K562 (cell line): ENCODE measurements at regions not wholly inside any gene's neighbourhood (a gene's known extent, or its start where the extent isn't known, plus 50 kb on each side); places are given as distances from the start of the nearest gene placed in this dataset.

Source experiments
- CREB1 ChIP-seq, 2 experiments: sonication (generic) in 1 of 2; formaldehyde crosslinking in 1 of 2; IDR thresholded peaks; 2 replicates each; pipeline versions ENCODE4 v1.6.1 to v1.8.0; 2012 to 2022; ENCODE audit warnings: inconsistent platforms in 1 of 2, mild to moderate bottlenecking in 1 of 2, missing genetic modification reagents in 1 of 2, moderate library complexity in 1 of 2
- GTF2B ChIP-seq: IDR thresholded peaks from 2 replicates; pipeline ENCODE4 v1.6.1; 2011; ENCODE audit not compliant: insufficient read length; ENCODE audit errors: extremely low read depth
- HDAC6 ChIP-seq: IDR thresholded peaks from 2 replicates; pipeline ENCODE4 v1.6.1; 2012; ENCODE audit warnings: low read depth, mild to moderate bottlenecking, control low read depth, inconsistent platforms, low read length, moderate library complexity
- HMG20A ChIP-seq: fragments of 450-650 bp; formaldehyde crosslinking; conservative IDR thresholded peaks from 2 replicates; pipeline ENCODE4 v1.4.0; 2020; ENCODE audit warnings: mild to moderate bottlenecking, mixed read lengths
- MCM2 ChIP-seq: fragments of 450-650 bp; IDR thresholded peaks from 2 replicates; pipeline ENCODE4 v1.6.1; 2017; ENCODE audit warnings: low read depth, mild to moderate bottlenecking
- NUFIP1 ChIP-seq: fragments of 450-650 bp; IDR thresholded peaks from 2 replicates; pipeline ENCODE4 v1.6.1; 2018; ENCODE audit not compliant: partially characterized antibody
- RBFOX2 ChIP-seq: fragments of 200-400 bp; formaldehyde crosslinking; IDR thresholded peaks from 2 replicates; pipeline ENCODE4 v1.6.1; 2017; ENCODE audit warnings: low read depth, mild to moderate bottlenecking, low read length, moderate library complexity
- RBM22 ChIP-seq: fragments of 200-400 bp; formaldehyde crosslinking; IDR thresholded peaks from 2 replicates; pipeline ENCODE4 v1.6.1; 2018; ENCODE audit warnings: low read length, low read depth; ENCODE audit not compliant: poor library complexity, severe bottlenecking
- SMAD1 ChIP-seq: fragments of 150-350 bp; IDR thresholded peaks from 2 replicates; pipeline ENCODE4 v1.6.1; 2014; ENCODE audit warnings: low read length, low read depth; ENCODE audit not compliant: partially characterized antibody
- SMARCB1 ChIP-seq: IDR thresholded peaks from 2 replicates; pipeline ENCODE4 v1.6.1; 2011; ENCODE audit warnings: improper control_type of control experiment, low read depth; ENCODE audit not compliant: insufficient read length
- ZBTB34 ChIP-seq: fragments of 250-450 bp; sonication (Bioruptor Pico); IDR thresholded peaks from 2 replicates; pipeline ENCODE4 v1.8.0; 2021; ENCODE audit warnings: mild to moderate bottlenecking, moderate library complexity
- ZKSCAN3 ChIP-seq: fragments of 250-450 bp; sonication (Bioruptor Pico); IDR thresholded peaks from 2 replicates; pipeline ENCODE4 v1.4.0; 2020
- ZNF143 ChIP-seq: sonication (generic); formaldehyde crosslinking; IDR thresholded peaks from 2 replicates; pipeline ENCODE4 v1.9.0; 2022; ENCODE audit warnings: mild to moderate bottlenecking, missing genetic modification reagents
- ZNF280A ChIP-seq: fragments of 450-650 bp; IDR thresholded peaks from 2 replicates; pipeline ENCODE4 v1.6.1; 2018; ENCODE audit warnings: mild to moderate bottlenecking, low read depth; ENCODE audit not compliant: partially characterized antibody
- ZNF354B ChIP-seq: fragments of 250-450 bp; sonication (Bioruptor Pico); IDR thresholded peaks from 2 replicates; pipeline ENCODE4 v1.4.0; 2020
- ZNF655 ChIP-seq: fragments of 250-450 bp; sonication (Bioruptor Pico); IDR thresholded peaks from 2 replicates; pipeline ENCODE4 v1.5.0; 2021
- TF ChIP-seq, protein P1 (sequence below), 3 experiments: fragments of 200-800 bp in 1 of 3; fragments of 250-450 bp in 1 of 3; fragments of 450-650 bp in 1 of 3; sonication (Bioruptor Pico) in 1 of 3; sonication (Bioruptor generic) in 1 of 3; formaldehyde crosslinking in 1 of 3; IDR thresholded peaks; 2 replicates each; pipeline versions ENCODE4 v1.6.1 to v1.8.0; 2016 to 2022; ENCODE audit warnings: mild to moderate bottlenecking in 2 of 3, missing genetic modification characterization in 2 of 3, missing compliant biosample characterization in 1 of 3, moderate library complexity in 1 of 3
- TF ChIP-seq, protein P2 (sequence below): fragments of 450-650 bp; IDR thresholded peaks from 2 replicates; pipeline ENCODE4 v1.6.1; 2016; ENCODE audit warnings: borderline replicate concordance

DNA sequence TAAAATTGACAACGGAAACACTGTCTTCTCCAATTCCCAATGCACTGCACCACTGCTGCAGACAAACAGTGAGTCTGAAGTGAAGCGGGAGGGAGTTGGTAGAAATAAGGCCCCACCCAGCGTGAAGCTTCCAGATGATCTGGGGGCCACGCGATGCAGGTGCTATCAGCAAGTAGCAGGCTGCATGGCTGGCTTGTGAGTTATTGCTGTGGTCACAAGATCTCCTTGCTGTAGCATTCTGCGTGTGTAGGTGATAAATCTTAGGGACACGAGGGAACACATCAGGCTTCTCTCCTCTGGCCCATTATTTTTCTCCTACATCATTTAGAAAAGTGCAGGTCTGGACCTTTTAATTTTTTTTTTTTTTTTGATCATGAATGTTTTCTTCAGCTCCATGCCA, 407.6 kb downstream of the TMEM114 start (continued):
- TF ChIP-seq ZNF280A, result no peak
- TF ChIP-seq NUFIP1, result peak; percentile 37
- no peak for TF ChIP-seq ZKSCAN3
- TF ChIP-seq, protein P1, sequence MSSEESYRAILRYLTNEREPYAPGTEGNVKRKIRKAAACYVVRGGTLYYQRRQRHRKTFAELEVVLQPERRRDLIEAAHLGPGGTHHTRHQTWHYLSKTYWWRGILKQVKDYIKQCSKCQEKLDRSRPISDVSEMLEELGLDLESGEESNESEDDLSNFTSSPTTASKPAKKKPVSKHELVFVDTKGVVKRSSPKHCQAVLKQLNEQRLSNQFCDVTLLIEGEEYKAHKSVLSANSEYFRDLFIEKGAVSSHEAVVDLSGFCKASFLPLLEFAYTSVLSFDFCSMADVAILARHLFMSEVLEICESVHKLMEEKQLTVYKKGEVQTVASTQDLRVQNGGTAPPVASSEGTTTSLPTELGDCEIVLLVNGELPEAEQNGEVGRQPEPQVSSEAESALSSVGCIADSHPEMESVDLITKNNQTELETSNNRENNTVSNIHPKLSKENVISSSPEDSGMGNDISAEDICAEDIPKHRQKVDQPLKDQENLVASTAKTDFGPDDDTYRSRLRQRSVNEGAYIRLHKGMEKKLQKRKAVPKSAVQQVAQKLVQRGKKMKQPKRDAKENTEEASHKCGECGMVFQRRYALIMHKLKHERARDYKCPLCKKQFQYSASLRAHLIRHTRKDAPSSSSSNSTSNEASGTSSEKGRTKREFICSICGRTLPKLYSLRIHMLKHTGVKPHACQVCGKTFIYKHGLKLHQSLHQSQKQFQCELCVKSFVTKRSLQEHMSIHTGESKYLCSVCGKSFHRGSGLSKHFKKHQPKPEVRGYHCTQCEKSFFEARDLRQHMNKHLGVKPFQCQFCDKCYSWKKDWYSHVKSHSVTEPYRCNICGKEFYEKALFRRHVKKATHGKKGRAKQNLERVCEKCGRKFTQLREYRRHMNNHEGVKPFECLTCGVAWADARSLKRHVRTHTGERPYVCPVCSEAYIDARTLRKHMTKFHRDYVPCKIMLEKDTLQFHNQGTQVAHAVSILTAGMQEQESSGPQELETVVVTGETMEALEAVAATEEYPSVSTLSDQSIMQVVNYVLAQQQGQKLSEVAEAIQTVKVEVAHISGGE (CRISPR knock-in tag; IDR thresholded peaks at IDR 0.05), result peak in 1 of 3 experiments; percentile 66; a peak in 2 of 6 replicates
- TF ChIP-seq MCM2, result no peak
- peak; percentile 80 for TF ChIP-seq CREB1 (IDR thresholded peaks at IDR 0.05)
- TF ChIP-seq CREB1 (CRISPR knock-in tag; IDR thresholded peaks at IDR 0.05), result no peak
- no peak for TF ChIP-seq GTF2B
- TF ChIP-seq HDAC6, result no peak
- TF ChIP-seq HMG20A (CRISPR knock-in tag), result peak; percentile 80; the same call in 1 of the 2 replicates
- no peak for TF ChIP-seq RBM22
- no peak for TF ChIP-seq ZNF655
- no peak for TF ChIP-seq RBFOX2
- no peak for TF ChIP-seq ZNF354B (CRISPR knock-in tag)
- no peak for TF ChIP-seq ZNF143 (CRISPR knock-in tag)
- no peak for TF ChIP-seq ZBTB34 (CRISPR knock-in tag)
- peak; percentile 77 for TF ChIP-seq SMAD1
- TF ChIP-seq, protein P2, sequence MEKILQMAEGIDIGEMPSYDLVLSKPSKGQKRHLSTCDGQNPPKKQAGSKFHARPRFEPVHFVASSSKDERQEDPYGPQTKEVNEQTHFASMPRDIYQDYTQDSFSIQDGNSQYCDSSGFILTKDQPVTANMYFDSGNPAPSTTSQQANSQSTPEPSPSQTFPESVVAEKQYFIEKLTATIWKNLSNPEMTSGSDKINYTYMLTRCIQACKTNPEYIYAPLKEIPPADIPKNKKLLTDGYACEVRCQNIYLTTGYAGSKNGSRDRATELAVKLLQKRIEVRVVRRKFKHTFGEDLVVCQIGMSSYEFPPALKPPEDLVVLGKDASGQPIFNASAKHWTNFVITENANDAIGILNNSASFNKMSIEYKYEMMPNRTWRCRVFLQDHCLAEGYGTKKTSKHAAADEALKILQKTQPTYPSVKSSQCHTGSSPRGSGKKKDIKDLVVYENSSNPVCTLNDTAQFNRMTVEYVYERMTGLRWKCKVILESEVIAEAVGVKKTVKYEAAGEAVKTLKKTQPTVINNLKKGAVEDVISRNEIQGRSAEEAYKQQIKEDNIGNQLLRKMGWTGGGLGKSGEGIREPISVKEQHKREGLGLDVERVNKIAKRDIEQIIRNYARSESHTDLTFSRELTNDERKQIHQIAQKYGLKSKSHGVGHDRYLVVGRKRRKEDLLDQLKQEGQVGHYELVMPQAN, result peak; percentile 33; the same call in 1 of the 2 replicates
- no peak for TF ChIP-seq SMARCB1
